OCI-LY7 (cell line): ENCODE measurements at regions not wholly inside any gene's neighbourhood (a gene's known extent, or its start where the extent isn't known, plus 50 kb on each side); places are given as distances from the start of the nearest gene placed in this dataset.

Source experiments
- BruUV-seq: library from RNA; stranded (reverse); fragments of 400-500 nt; replicated peaks from 2 replicates; lab custom pipeline; 2021; lab: Mats Ljungman, UMichigan
- CTCF ChIA-PET: fragments of 300-600 bp; sonication (Branson Sonifier 250); formaldehyde crosslinking; loops from one replicate; lab custom pipeline; 2022; ENCODE audit warnings: antibody characterized with exemption; ENCODE audit not compliant: unreplicated experiment; lab: Charles Lee
- POLR2A ChIA-PET: fragments of 300-600 bp; sonication (Branson Sonifier 250); formaldehyde crosslinking; loops from one replicate; lab custom pipeline; 2022; ENCODE audit warnings: antibody characterized with exemption; lab: Charles Lee
- DNase-seq: peaks from one replicate; pipeline ENCODE4 v3.0.0-alpha.2; 2015; ENCODE audit warnings: low spot score
- H2AFZ ChIP-seq: fragments of 200-600 bp; sonication (generic), shearing (Covaris generic); 2 replicates; pipeline ENCODE4 v1.6.1; 2014; ENCODE audit warnings: mild to moderate bottlenecking, antibody characterized with exemption, low read length, moderate library complexity
- H3K27ac ChIP-seq: fragments of 200-600 bp; sonication (generic); 2 replicates; pipeline ENCODE4 v1.5.1; 2014; ENCODE audit warnings: mixed run types, low read depth, mild to moderate bottlenecking, moderate library complexity, low read length, inconsistent platforms; ENCODE audit not compliant: poor library complexity, severe bottlenecking
- H3K36me3 ChIP-seq: fragments of 200-600 bp; sonication (generic); 2 replicates; pipeline ENCODE4 v1.6.1; 2014; ENCODE audit warnings: mild to moderate bottlenecking, antibody characterized with exemption, low read length, moderate library complexity, mixed read lengths; ENCODE audit not compliant: insufficient read depth
- H3K4me1 ChIP-seq: fragments of 200-600 bp; sonication (generic); 2 replicates; pipeline ENCODE4 v1.5.1; 2014; ENCODE audit warnings: mild to moderate bottlenecking, low read length; ENCODE audit not compliant: insufficient read depth, poor library complexity, severe bottlenecking
- H3K4me2 ChIP-seq: fragments of 200-600 bp; sonication (generic); 2 replicates; pipeline ENCODE4 v1.6.1; 2014; ENCODE audit warnings: mild to moderate bottlenecking, low read length
- H3K4me3 ChIP-seq: fragments of 200-600 bp; sonication (generic); 2 replicates; pipeline ENCODE4 v1.5.1; 2014; ENCODE audit warnings: mild to moderate bottlenecking, low read depth, low read length; ENCODE audit not compliant: poor library complexity, severe bottlenecking
- H3K79me2 ChIP-seq: fragments of 200-600 bp; sonication (generic); 2 replicates; pipeline ENCODE4 v1.6.1; 2016; ENCODE audit warnings: low read depth, mild to moderate bottlenecking, low read length, moderate library complexity, mixed read lengths; ENCODE audit not compliant: insufficient read depth
- H3K9me2 ChIP-seq: fragments of 200-600 bp; sonication (generic); 2 replicates; pipeline ENCODE4 v1.6.1; 2016; ENCODE audit warnings: mild to moderate bottlenecking, low read length, mixed read lengths; ENCODE audit not compliant: insufficient read depth
- H3K9me3 ChIP-seq: fragments of 200-600 bp; sonication (generic); 2 replicates; pipeline ENCODE4 v1.6.1; 2014; ENCODE audit warnings: mild to moderate bottlenecking, mixed run types, low read length, mixed read lengths
- H4K20me1 ChIP-seq: fragments of 200-600 bp; sonication (generic); 2 replicates; pipeline ENCODE4 v1.6.1; 2014; ENCODE audit warnings: mild to moderate bottlenecking, antibody characterized with exemption, low read length, moderate library complexity, mixed read lengths; ENCODE audit not compliant: insufficient read depth
- CTCF ChIP-seq: fragments of 200-600 bp; sonication (generic); conservative IDR thresholded peaks from 2 replicates; pipeline ENCODE4 v1.5.1; 2014; ENCODE audit warnings: mild to moderate bottlenecking, antibody characterized with exemption, low read length, moderate library complexity, mixed read lengths
- EZH2phosphoT487 ChIP-seq: fragments of 200-600 bp; sonication (generic); IDR thresholded peaks from 2 replicates; pipeline ENCODE4 v1.6.1; 2018; ENCODE audit warnings: low read depth, borderline replicate concordance, mild to moderate bottlenecking, mixed run types, antibody characterized with exemption, low read length, moderate library complexity, mixed read lengths
- intact Hi-C: fragments of 100-400 bp; cut with micrococcal nuclease; formaldehyde crosslinking; loops from one replicate; pipeline ENCODE4 v1.10.0; 2022; ENCODE audit not compliant: unreplicated experiment

- no peak for DNase-seq
- Histone ChIP-seq H3K9me2 (no peaks in the 10 kb centered on the region), H3K4me2 (no peak overlapping the region), H4K20me1 (no peaks in the 10 kb centered on the region), H2AFZ (no peak overlapping the region), H3K9me3 (no peaks in the 10 kb centered on the region), H3K79me2 (no peaks in the 10 kb centered on the region), H3K27ac (no peak overlapping the region), H3K36me3 (no peaks in the 10 kb centered on the region), H3K4me1 (no peaks in the 10 kb centered on the region), H3K4me3 (no peak overlapping the region)
- intact Hi-C loops: no loop called here
- CTCF ChIA-PET: no interaction called here
- TF ChIP-seq CTCF: no peak
- no peak for TF ChIP-seq EZH2phosphoT487
- no TSS peak for BruUV-seq
- POLR2A ChIA-PET: interaction anchor here (0.6 kb wide), 1 partner anchor 40 kb away, joined by 4 read pairs; no protein-coding TSS in a partner anchor
These were observed 123.1 kb downstream of the MBL2 start for GRCh38 chr10:52649511-52649910.

GRCh38 chr10:52650873-52651272 lies 121.7 kb downstream of the MBL2 start:
- no peak overlapping the region for H3K4me2 ChIP-seq
- no TSS peak for BruUV-seq
- no peaks in the 10 kb centered on the region for H3K9me2 ChIP-seq
- CTCF ChIA-PET: no interaction called here
- no peaks in the 10 kb centered on the region for H3K4me1 ChIP-seq
- H3K9me3 ChIP-seq: no peaks in the 10 kb centered on the region
- no peaks in the 10 kb centered on the region for H3K79me2 ChIP-seq
- no peak overlapping the region for H3K27ac ChIP-seq
- POLR2A ChIA-PET: no interaction called here
- no peak overlapping the region for H3K4me3 ChIP-seq
- TF ChIP-seq EZH2phosphoT487 (no peak), CTCF (no peak)
- intact Hi-C loops: no loop called here
- no peak overlapping the region for H2AFZ ChIP-seq
- no peaks in the 10 kb centered on the region for H3K36me3 ChIP-seq
- no peaks in the 10 kb centered on the region for H4K20me1 ChIP-seq
- no peak for DNase-seq

GRCh38 chr10:52651293-52651692 lies 121.3 kb downstream of the MBL2 start:
- Histone ChIP-seq H3K4me1 (no peaks in the 10 kb centered on the region), H3K27ac (no peak overlapping the region), H4K20me1 (no peaks in the 10 kb centered on the region), H3K79me2 (no peaks in the 10 kb centered on the region), H3K4me2 (no peak overlapping the region), H2AFZ (no peak overlapping the region), H3K9me2 (no peaks in the 10 kb centered on the region), H3K36me3 (no peaks in the 10 kb centered on the region), H3K9me3 (no peaks in the 10 kb centered on the region), H3K4me3 (no peak overlapping the region)
- DNase-seq: no peak
- ChIA-PET CTCF (no interaction called here), POLR2A (interaction anchor here (0.7 kb wide), 1 partner anchor 1494 kb away, joined by 4 read pairs; no protein-coding TSS in a partner anchor)
- TF ChIP-seq CTCF (no peak), EZH2phosphoT487 (no peak)
- intact Hi-C loops: no loop called here
- no TSS peak for BruUV-seq
